RCC 7860 (cell line): ENCODE measurements at regions not wholly inside any gene's neighbourhood (a gene's known extent, or its start where the extent isn't known, plus 50 kb on each side); places are given as distances from the start of the nearest gene placed in this dataset.

ENCODE experiments used
- DNase-seq: peaks from one replicate; pipeline ENCODE4 v3.0.0-alpha.2; 2015; ENCODE audit warnings: low spot score
- FAIRE-seq: peaks from 2 replicates; lab custom pipeline; 2012; peaks lifted over from hg19 to GRCh38; lab: Jason Lieb, UNC

DNA sequence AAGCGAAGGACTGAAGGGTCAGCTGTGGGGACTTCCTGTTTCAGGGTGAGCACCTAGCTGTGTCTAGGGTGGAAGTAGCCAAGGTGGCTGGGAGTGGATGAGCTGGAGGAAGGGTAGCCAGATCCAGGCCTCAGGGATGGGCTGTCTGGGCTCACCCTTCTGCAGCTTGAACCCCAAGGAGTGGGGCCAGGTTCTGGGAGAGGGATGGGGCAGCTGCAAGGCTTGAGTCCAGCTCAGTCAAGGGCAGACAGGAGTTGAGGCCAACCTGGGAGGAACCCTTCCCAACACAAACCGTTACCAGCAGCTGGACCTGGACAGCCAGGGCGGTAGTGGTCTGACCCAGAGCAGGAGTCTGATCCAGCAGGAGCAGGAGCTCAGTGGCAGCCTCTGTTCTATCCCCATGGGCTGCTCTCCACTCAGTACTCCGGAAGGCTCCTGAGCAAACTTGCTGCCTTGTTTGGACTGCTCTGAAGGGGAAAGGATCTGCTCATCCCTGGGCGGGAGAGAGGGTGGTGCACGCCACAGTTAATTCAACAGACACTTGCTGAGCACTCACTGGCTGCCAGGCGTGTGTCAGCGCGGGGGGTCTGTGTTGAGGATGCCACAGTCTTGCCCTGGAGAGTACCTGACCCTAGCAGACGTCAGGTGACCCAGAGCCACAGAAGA, 53.8 kb upstream of the THY1 start:
- FAIRE-seq = no peak

DNA sequence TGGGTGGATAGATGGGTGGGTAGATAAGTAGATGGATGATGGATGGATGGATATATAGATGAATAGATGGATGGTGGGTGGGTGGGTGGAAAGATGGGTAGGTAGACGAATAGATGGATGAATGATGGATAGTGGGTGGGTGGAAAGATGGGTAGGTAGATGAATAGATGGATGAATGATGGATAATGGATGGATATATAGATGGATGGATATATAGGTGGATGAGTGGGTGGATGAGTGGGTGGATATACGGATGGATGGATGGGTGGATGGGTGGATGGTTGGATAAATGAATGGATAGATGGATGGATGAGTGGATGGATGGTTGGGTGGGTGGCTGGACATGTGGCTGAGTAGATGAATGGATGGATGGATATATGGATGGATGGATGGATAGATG, 53.1 kb upstream of the THY1 start:
- DNase-seq (no peak), FAIRE-seq (no peak)

More for the DNA sequence above, 53.8 kb upstream of the THY1 start:
- DNase-seq = no peak

DNA sequence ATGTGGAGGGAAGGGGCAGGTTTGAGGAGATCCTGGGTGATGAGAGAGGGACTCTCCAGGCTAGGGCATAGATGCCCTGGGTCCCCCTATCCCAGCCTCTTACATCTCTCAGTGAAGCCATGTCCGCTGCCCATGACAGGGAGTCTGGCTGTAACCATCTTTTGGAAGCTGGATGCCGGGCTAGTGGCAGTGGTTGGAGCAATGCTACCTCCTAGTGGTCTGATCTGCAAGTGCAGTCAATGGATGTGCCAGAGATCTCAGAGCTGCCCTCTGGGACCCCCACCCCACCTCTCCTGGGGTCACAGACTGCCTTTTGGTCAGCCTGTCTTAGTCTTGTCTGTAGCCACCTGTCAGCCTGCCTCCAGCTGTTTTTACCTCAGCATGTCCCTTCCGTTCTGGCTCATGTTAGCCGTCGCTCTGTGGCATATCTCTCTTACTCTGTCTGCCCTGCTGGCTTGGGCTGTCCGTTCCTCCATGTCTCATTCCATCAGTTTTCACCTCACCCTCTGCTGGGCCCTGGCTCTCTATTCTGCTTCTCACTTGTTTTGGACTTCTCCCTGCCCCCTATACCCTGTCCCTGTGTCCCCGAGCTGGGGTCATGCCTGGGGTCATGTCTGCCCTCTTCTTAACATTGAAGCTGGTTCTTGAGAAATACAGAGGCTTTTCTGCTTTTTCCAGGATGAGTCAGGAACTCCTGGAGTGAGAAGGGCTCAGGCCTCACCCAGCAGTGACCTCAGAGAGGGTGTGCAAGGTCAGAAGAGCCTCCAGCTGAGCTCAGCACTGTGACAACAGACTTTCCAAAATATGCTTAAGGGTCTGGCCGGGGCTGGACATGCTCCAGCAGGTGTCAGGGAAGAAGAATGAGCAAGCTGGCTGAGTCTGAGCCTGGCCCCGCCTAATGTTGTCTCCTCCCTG, 52.0 kb upstream of the THY1 start:
- peak; percentile 52 for DNase-seq
- peak; percentile 34 for FAIRE-seq

DNA sequence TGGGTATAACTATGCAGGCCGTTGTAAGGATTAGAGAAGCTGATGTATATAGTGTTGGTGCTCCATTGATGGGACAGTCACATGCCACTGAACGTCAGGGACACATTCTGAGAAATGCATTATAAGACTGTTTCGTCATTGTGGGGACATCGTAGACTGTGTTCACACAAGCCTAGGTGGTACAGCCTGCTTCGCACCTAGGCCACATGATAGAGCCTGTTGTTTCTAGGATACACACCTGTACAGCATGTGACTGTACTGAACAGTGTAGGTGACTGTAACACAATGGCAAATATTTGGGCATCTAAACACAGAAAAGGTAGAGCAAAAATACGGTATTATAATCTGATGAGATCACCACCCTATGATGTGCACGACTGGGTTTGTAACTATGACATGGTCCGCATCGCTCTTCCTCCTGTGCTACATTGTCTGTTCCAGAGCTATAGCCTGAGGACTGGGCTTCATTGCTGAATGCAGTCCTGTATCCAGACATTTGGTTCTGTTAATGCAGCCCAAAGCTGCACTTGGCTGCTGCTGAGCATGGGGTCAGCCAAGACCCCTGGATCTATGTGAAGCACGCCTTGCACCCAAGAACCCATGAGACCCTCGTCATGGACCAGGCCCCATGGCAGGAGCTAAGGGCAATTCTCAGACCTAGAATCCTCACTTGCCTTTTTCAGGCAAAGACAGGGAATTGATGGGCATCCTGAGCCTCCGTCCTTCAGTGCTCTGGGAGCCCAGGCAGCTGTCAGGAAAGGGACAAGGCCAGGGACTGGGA, 51.1 kb upstream of the THY1 start:
- no peak for DNase-seq
- no peak for FAIRE-seq

DNA sequence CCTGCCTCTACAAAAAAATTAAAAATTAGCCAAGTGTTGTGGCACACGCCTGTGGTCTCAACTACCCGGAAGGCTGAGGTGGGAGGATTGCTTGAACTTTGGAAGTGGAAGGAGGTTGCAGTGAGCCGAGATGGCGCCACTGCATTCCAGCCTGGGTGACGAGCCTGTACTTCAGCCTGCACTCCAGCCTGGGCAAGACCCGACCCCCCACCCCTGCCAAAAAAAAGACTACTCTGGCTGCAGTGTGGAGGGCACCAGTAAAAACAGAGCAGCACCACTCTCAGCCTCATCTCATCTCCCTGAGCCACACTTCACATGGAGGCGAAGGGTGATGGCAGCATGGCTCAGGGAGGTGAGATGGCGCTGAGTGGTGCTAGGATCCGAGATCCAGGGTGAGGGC, 50.3 kb upstream of the THY1 start:
- no peak for FAIRE-seq

DNA sequence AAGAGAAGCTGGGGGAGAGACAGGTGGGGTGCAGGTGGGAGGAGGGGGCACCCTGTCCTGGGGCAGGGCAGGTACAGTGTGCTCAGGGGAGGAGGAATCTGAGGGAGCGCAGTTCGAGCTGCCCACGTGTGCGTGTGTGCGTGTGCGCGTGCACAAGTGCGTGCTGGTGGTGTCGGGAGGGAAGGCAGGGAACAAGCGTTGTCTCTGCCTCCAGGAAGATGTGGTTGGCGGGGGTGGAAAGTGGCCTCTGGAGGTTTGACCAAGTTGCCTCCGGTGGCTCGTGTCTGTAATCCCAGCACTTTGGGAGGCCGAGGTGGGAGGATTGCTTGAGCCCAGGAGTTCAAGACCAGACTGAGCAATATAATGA, 49.9 kb upstream of the THY1 start:
- DNase-seq (no peak), FAIRE-seq (no peak)

More for the DNA sequence above, 50.3 kb upstream of the THY1 start:
- DNase-seq = no peak
